Keratinocyte (primary cell): ENCODE measurements at regions not wholly inside any gene's neighbourhood (a gene's known extent, or its start where the extent isn't known, plus 50 kb on each side); places are given as distances from the start of the nearest gene placed in this dataset.

Source experiments
- DNase-seq: peaks from one replicate; pipeline ENCODE4 v3.0.0-alpha.2; 2011; ENCODE audit warnings: low read depth, missing footprints, low spot score
- FAIRE-seq: peaks from 2 replicates; lab custom pipeline; 2011; peaks lifted over from hg19 to GRCh38; lab: Jason Lieb, UNC
- H2AFZ ChIP-seq: 2 replicates; pipeline ENCODE4 v1.6.0; 2012; ENCODE audit warnings: low read length, control low read depth, inconsistent platforms; ENCODE audit not compliant: control insufficient read depth
- H3K27ac ChIP-seq: 2 replicates; pipeline ENCODE4 v1.5.1; 2011; ENCODE audit warnings: low read length; ENCODE audit not compliant: control insufficient read depth, insufficient read depth
- H3K27me3 ChIP-seq: 3 replicates; pipeline ENCODE4 v1.6.0; 2011; ENCODE audit warnings: low read length; ENCODE audit not compliant: control insufficient read depth, insufficient read depth; ENCODE audit errors: extremely low read depth
- H3K36me3 ChIP-seq, 2 experiments: 2 replicates in 1 of 2; 3 replicates in 1 of 2; pipeline ENCODE4 v1.5.1; 2011; ENCODE audit warnings: low read length in 2 of 2, mild to moderate bottlenecking in 1 of 2; ENCODE audit not compliant: control insufficient read depth in 2 of 2, insufficient read depth in 2 of 2; ENCODE audit errors: extremely low read depth in 1 of 2
- H3K4me1 ChIP-seq: 3 replicates; pipeline ENCODE4 v1.5.1; 2011; ENCODE audit warnings: low read length; ENCODE audit not compliant: control insufficient read depth, insufficient read depth; ENCODE audit errors: extremely low read depth
- H3K4me2 ChIP-seq: 3 replicates; pipeline ENCODE4 v1.6.0; 2011; ENCODE audit warnings: low read depth, low read length; ENCODE audit not compliant: control insufficient read depth, insufficient read depth; ENCODE audit errors: extremely low read depth
- H3K4me3 ChIP-seq, 3 experiments: fragments of 200-600 bp in 1 of 3; sonication (generic) in 1 of 3; 2 replicates in 2 of 3; 3 replicates in 1 of 3; pipeline ENCODE4 v1.5.1; 2011 to 2016; ENCODE audit warnings: low read length in 3 of 3, mild to moderate bottlenecking in 3 of 3, control low read depth in 2 of 3, inconsistent platforms in 1 of 3, low read depth in 1 of 3, mixed read lengths in 1 of 3, mixed run types in 1 of 3, moderate library complexity in 1 of 3; ENCODE audit not compliant: control insufficient read depth in 2 of 3, insufficient read depth in 2 of 3; ENCODE audit errors: extremely low read depth in 1 of 3
- H3K79me2 ChIP-seq: 2 replicates; pipeline ENCODE4 v1.6.0; 2012; ENCODE audit warnings: low read length; ENCODE audit not compliant: control insufficient read depth, insufficient read depth
- H3K9ac ChIP-seq: 3 replicates; pipeline ENCODE4 v1.6.0; 2011; ENCODE audit warnings: low read length; ENCODE audit not compliant: control insufficient read depth, insufficient read depth; ENCODE audit errors: extremely low read depth
- H3K9me1 ChIP-seq: 3 replicates; pipeline ENCODE4 v1.6.0; 2011; ENCODE audit warnings: low read length; ENCODE audit not compliant: control insufficient read depth, insufficient read depth; ENCODE audit errors: extremely low read depth
- H3K9me3 ChIP-seq: 2 replicates; pipeline ENCODE4 v1.5.1; 2012; ENCODE audit warnings: low read depth, low read length; ENCODE audit not compliant: control insufficient read depth
- H4K20me1 ChIP-seq: 3 replicates; pipeline ENCODE4 v1.6.0; 2011; ENCODE audit warnings: low read length; ENCODE audit not compliant: control insufficient read depth, insufficient read depth; ENCODE audit errors: extremely low read depth
- CTCF ChIP-seq, 3 experiments: IDR thresholded peaks in 1 of 3; conservative IDR thresholded peaks in 1 of 3; optimal IDR thresholded peaks in 1 of 3; 2 replicates in 2 of 3; 3 replicates in 1 of 3; pipeline versions ENCODE3 to v1.5.1; 2011; ENCODE audit warnings: low read length in 3 of 3, mild to moderate bottlenecking in 3 of 3, moderate library complexity in 2 of 3, control low read depth in 1 of 3, inconsistent platforms in 1 of 3; ENCODE audit not compliant: insufficient read depth in 2 of 3; ENCODE audit errors: extremely low read depth in 1 of 3
- EZH2 ChIP-seq: IDR thresholded peaks from one replicate; pipeline ENCODE4 v1.6.1; 2012; ENCODE audit warnings: inconsistent platforms, mild to moderate bottlenecking, low read length, moderate library complexity
- dilution Hi-C: fragments of 300-500 bp; cut with MboI; formaldehyde crosslinking; loops from one replicate; pipeline ENCODE4 v1.7.0; 2020; ENCODE audit warnings: low sequenced_read_pairs; ENCODE audit not compliant: extremely low pct_ligation_motif_present
- small RNA-seq, 3 experiments: library from RNA; depleted of rRNA; stranded (forward); fragments of <200 nt; gene quantifications; one replicate each; pipeline ENCODE3, GENCODE V24; 2012; ENCODE audit warnings: low read depth in 3 of 3, low replicate concordance in 1 of 3; ENCODE audit not compliant: insufficient read length in 3 of 3

- Histone ChIP-seq H3K4me1 (no peaks in the 10 kb centered on the region), H4K20me1 (no peaks in the 10 kb centered on the region), H3K27ac (no peak overlapping the region), H3K36me3 (no peaks in the 10 kb centered on the region), H3K9ac (no peak overlapping the region), H3K27me3 (no peaks in the 10 kb centered on the region), H3K9me1 (no peaks in the 10 kb centered on the region), H2AFZ (no peak overlapping the region), H3K79me2 (no peaks in the 10 kb centered on the region), H3K4me3 (no peak overlapping the region), H3K4me2 (no peak overlapping the region), H3K9me3 (peaks cover 6% of the 10 kb centered on the region)
- dilution Hi-C loops = no loop called here
- no peak for TF ChIP-seq EZH2
- TF ChIP-seq CTCF (optimal IDR thresholded peaks at IDR 0.05 in 1 of 3, IDR thresholded peaks at IDR 0.05 in 1 of 3, conservative IDR thresholded peaks at IDR 0.05 in 1 of 3; ENCODE audit: extremely low read depth in 1 of 3, insufficient read depth in 2 of 3, low read length in 3 of 3) = no peak
- FAIRE-seq (no peak), DNase-seq (no peak)
Observed at GRCh38 chr7:63114371-63114985, 884.2 kb upstream of the ZNF722 start.

Small RNA genes in the stretch of these regions (small RNA-seq; reads per million reads assigned to genes)
- gene RNU6-417P = 0 reads per million in 3 experiments
